GM20431 (cell line): ENCODE measurements at regions not wholly inside any gene's neighbourhood (a gene's known extent, or its start where the extent isn't known, plus 50 kb on each side); places are given as distances from the start of the nearest gene placed in this dataset.

Experiments used
- in situ Hi-C: fragments of 300-500 bp; cut with MseI, MboI; formaldehyde crosslinking; loops from one replicate; pipeline ENCODE4 v1.15.0; 2020; ENCODE audit warnings: low sequenced_read_pairs; ENCODE audit not compliant: unreplicated experiment

DNA sequence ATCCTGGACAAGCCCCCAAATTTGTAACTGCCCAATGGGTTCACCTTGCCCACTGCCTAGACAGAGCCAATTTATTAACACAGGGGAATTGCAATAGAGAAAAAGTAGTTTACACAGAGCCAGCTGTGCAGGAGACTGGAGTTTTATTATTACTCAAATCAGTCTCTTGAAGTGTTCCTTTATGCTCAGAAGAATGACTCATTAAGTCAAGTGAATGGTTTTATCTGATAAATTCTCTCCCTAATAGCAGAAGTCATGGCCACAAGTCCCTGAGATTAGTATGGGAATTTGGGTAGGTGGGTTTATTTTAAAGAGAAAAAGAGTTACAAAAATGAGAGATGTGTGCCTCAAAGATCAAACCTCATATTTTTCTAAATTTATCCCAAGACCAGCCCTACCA lies 122.8 kb upstream of the NUDT4 start:
- in situ Hi-C loops = no loop called here

DNA sequence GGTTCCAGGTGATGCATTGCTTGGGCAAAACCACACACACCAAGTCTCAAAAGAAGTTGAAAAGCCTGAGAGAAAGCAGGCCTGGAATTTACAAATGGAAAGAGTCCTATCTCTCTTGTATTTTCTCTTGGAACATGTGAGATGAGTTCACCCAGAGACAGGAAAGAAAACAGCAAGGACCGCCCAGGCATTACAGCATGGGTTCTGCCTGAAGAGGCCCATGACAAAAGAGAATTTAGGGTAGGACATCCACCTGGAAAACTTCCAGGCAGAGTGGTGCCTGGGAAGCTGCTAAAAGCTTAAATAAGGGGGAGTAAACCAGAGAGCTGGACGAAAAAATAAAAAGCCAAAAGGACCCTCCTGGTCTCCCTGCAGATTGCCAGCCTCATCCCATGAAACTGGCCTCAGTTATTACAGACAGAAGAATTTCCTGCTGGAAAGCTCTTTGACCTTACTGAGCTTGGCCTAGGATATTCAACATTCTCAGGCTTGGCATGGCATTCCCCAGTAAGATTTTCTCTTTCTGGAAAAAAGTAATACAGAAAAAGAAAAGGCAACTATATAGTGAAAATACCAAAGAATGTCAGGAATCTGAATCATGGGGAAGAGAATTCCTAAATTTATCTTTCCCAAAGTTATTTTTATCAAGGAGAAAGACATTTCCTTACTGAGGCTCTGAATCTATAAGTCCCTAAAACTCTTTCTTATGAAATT lies 121.3 kb upstream of the NUDT4 start:
- in situ Hi-C loops = no loop called here

DNA sequence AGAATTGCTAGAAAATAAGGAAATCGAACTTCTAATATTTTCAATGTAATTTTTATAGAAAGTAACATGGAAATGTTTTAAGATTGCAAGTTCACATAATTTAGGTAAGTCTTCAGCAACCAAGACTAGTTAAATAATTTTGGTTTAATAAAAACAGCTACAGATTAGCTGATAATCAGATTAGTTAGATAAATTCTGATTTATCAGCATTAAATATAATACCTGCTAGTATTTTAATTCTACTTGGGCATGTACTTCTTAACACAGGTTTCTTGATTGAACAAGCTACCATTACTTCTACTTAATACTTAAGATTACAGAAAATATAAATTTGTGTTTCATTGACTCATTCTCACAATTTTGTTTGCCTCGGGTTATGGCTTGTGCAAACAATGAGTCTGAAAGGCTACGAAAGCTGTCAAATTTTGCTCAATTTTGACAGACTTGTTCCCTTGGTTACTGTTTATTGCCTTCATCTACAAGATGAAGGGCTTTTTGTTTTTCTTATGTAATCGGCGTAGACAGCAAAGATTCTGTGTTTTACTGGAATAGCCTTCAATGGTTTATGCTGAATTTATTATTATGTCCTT lies 116.1 kb upstream of the NUDT4 start:
- in situ Hi-C loops = no loop called here

DNA sequence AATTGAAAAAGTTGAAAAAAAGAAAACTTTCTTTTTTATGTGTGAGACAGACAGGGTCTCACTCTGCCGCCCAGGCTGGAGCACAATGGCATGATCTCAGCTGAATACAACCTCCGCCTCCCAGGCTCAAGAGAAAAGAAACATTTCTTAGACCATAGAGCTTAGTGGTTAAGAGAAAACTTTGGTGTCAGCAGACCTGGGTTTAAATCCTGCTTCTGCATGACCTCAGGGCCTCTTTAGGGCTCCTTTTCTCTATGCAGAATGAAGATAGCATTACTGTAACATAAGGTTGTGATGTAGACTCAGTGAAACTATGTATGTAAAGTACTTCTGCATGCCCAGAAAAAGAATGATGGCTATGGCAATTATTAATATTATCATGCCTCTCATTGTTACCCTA lies 104.7 kb upstream of the NUDT4 start:
- in situ Hi-C loops = no loop called here

DNA sequence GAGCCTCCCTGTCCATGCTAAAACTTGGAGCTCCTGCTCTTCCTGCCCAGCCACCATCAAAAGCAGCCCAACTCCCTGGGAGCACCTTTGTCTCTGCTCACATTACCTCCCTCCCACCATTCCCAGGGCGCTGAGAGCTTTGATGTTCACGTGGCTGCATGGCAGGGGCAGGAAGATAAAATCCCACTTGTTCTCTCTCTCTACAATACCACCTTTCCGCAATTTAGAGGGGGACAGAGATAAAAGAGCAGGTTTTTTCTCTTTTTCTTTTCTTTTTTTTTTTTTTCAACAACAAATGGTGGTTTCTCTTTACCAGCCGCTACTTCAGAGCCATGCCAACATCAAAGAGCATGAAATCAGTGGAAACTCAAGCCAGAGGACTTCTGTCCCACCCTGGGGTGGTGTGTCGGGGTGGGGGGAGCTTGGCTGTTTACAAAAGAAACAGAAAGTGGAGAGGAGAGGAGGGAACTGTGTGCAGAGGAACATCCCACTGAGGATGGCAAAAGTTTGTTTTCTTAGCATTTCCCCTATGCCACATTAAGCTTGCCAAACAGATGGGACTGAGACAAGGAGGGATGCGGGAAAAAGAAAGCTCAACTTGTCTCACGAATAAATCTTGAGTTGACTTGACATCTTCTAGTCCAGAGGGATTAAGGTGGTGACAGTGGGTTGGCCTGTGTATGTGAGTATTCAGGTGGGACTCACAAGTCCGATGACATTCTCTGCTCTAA lies 103.7 kb upstream of the NUDT4 start:
- in situ Hi-C loops = no loop called here

DNA sequence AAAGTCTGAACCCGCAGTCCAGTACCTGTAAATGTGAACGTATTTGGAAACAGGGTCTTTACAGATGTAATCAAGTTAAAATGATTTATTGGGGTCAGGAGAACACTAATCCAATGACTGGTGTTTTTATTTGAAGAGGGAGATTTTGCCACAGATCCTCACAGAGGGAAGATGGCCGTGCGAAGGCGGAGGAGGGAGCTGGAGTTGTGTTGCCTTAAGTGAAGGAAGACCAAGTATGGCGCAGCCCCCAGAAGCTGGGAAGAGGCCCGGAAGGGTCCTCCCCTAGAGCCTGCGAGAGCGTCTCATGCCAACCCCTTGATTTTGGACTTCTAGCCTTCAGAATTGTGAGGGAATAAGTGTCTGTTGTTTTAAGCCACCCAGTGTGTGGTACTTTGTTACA lies 102.8 kb upstream of the NUDT4 start:
- in situ Hi-C loops = no loop called here

DNA sequence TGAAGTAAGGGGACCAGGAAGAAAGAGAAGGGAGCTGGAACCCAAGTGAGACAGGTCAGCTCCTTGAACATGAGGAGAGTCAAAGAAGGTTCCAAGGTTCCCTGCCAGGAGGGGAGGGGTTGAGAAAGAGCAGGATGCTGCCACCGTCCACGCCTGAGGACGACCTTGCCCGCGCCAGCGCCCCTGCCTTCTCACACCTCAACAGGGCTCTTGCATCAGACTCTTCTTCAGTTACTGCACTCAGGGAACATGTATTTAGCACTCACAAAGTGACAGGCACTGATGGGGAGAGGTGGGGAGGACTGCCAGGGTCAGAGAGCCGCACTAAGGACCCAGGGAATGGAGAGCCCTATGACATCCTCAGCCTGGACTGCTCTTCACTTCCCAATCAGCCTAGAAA lies 102.1 kb upstream of the NUDT4 start:
- in situ Hi-C loops = no loop called here

DNA sequence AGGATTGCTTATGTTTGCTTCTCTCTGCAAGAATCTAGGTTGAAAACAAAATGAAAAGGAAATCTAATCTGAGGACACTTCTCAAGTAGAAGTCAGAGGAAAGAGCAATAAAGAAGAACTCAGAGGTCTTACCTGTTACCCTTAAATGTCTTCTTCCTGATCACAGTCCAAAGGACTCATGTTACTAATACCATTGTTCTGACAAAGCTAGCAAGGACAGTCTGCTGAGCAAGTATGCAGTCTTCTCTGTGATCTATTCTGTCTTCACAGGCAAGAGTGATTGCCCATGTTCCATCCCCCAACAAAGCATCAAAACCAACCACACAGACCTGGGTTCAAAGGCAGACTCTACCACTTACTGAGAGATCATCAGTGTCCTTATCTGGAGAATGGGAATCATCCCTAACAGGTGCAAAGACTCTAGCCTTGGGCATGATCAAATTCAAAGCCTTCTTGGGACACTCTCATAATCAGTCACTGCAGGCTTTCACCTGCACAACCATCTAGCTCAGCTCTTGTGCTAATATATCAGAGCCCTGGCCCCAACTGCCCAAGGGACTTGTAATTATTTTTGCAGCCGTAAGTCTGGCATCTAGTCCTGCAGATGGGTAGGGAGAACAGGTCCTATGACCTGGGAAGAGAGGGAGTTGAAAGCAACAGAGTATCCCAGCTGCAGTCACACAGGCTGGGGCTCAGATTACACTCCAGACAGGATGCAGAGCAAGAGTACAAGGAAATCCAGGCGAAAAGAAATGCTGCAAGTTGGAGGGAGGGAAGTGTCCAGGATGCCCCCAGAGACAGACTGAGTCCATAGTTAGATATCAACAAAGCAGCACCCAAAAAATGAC lies 97.9 kb upstream of the NUDT4 start:
- in situ Hi-C loops = no loop called here

DNA sequence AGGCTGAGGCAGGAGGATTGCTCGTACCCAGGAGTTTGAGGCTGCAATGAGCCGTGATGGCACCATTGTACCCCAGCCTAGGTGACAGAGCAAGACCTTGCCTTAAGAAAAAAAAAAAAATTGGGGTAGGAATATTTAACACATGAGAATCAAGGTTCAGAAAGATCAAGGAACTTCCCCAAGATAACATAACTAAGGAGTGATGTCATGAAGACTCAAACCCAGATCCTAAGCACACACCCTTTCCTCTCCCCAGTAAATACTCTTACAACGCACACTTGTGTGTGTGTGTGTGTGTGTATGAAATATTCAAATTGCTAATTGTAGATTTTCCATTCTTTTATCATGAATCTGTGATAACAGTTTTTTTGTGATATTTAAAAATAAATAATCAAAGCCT lies 90.6 kb upstream of the NUDT4 start:
- in situ Hi-C loops = no loop called here

DNA sequence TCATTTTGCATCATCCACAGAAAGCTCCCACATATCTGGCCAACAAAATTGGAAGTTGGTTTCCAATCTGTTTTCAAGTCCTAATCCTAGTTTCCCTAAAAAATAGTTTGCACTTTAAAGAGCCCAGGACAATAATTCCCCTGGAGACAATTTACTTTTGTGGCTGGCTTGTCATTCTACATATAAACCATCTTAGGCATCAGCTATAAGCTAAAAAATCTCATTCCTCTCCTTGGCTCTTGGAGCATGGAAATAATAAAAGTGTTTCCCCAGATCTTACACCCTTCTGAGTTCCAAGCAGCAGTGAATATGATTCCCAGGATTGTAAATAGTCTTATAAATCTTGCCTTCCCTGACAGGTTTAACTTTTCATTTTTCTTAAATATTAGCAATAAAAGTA lies 89.1 kb upstream of the NUDT4 start:
- in situ Hi-C loops = no loop called here

DNA sequence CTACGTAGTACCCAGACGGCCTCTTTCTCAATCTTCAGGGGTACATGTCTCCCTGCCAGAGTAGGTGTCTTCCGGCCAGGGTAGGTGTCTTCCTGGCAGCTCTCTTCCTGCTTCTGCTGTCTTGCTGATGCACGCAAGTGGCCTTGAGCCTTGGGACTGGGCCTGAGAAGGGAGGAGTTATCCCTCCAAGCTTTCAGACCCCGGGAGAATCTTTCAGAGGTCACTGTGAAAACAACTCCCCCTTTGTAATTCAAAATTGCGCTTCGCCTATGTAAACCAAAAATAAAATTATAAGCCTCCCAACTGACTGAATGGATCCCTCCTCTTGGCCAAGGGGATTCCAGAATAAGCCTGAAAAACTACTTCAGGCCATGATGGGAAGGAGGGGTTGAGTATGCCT lies 87.3 kb upstream of the NUDT4 start:
- in situ Hi-C loops = no loop called here

DNA sequence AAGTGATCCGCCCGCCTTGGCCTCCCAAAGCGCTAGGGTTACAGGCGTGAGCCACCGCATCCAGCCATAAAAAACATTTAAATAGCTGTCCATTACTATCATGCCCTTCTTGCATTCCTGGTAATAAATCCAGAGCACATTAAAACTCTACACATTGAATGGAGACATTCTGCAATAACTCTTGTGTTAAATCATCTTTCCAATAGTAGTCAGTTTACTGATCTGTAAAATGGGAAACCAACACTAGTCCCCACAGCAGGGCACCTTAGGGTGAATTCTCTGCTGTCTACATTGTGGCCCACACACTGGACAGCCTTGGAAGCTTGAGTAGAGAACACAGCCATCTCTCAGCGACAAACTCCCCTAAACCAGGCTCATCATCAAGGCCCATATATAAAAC lies 85.5 kb upstream of the NUDT4 start:
- in situ Hi-C loops = no loop called here

DNA sequence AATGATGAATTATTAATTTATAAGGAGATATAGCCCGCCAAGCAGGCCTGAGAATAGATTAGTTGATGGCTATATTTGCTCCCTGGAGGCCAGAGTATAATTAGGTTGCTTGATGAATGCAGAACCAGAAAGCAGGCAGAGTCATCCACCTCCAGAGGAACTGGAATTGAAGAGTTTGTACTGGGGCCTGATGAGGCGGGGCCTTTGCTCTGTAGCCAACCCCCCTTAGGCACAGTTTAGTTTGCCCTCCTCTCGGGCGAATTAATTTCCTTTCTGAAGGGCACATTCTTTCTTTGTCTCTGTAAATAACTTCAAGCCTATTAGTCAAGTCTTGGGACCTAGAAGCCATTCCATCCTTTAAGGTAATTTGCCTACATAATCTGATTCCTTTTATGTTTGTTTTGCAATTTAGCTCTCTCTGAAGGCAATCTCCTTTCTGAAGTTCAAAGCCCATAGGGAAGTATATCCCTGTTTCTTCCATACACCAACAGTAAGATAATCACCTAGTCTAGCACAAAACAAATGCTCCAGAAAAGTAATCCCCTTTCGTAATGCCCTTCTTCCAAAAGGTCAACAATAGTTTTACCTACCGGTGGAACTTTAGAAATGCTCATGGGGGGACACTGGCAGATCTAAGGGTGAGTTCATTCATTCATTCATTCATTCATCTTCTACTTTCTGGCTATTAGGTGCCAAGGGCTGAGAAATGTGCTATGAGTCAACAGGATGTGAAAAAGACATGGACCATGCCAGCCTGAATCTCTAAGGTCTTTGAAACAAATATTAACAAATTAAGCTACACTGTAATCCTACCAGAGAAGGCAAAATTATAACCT lies 84.8 kb upstream of the NUDT4 start:
- in situ Hi-C loops = no loop called here

DNA sequence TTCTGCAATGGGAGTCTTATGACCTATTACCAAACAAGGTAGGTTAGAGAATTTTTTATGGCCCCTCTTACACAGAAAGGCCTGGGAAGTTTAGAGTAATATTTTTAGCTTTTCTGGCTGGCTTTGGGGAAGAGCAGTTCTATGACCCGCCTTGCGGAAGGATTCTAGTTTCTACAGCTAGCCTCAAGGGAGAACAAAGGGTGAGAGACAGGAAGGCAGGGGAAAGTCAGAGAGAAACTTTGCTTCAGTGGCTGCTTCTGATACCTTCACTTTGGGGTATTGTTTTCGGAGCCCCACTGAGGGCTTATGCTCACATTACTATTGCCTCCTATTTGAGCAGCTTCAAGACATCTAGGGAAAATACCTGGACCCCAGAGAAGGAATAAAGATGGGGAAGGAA lies 80.7 kb upstream of the NUDT4 start:
- in situ Hi-C loops = no loop called here

DNA sequence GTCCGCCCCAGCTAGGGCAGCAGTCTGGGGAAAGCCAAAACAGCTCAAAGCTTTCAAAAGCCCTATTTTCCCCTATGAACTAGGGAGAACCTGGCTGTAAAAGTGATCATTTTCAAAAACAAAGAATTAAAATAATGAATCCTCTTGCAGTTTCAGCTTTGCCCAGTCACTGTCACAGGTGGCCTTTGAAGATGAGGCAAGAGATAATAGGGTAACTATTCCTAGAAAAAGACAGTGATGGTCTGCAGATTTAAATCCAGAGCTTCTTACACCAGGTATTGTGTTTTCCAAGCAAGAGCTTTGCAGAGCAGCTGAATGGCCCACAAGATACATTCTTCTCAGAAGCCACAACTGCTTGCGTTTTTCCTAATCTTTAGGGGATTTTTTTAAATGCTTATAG lies 80.2 kb upstream of the NUDT4 start:
- in situ Hi-C loops = no loop called here

DNA sequence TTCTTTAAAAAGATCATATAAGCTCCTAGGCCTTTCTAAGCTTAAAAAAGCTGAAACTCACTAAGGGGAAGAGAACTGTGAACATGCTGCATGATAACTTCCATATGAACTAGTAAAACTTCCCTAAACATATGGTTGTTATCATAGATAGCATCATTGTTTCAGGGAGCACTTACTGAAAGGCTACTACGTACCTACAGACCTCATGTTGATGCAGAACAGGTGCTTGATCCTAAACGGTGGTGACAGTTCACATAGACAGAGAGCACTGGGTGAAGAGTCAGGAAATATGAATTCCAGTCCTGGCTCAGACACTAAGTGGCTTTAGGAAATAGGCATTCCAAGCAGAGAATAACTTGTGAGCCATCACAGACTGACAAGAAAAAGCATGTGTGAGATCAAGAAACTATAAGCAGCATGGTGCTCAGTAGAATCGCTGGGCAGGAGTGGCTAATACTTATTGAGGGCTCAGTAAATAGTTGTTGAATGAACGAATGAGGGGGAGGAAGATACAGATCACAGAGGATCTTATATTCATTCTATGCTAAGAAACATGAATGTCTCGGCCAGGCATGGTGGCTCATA lies 78.4 kb upstream of the NUDT4 start:
- in situ Hi-C loops = no loop called here

DNA sequence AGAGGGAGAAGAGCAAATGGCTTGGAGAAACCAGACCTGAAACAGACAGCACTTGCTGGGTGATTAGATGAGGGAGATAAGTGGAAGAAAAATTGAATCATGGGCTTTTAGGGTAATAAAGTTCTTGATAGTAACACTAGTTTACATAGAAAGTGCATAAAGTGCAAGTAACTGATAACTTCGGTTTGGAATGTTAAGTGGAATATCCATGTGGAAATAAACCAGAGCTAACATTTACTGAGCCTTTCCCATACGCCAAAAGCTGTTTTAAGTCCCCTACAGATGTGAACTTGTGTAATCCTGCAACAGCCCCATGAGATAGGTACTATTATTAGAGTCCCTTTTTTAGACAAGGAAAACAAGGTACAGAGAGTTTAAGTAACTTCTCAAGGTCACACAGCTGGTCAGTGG lies 77.1 kb upstream of the NUDT4 start:
- in situ Hi-C loops = no loop called here

DNA sequence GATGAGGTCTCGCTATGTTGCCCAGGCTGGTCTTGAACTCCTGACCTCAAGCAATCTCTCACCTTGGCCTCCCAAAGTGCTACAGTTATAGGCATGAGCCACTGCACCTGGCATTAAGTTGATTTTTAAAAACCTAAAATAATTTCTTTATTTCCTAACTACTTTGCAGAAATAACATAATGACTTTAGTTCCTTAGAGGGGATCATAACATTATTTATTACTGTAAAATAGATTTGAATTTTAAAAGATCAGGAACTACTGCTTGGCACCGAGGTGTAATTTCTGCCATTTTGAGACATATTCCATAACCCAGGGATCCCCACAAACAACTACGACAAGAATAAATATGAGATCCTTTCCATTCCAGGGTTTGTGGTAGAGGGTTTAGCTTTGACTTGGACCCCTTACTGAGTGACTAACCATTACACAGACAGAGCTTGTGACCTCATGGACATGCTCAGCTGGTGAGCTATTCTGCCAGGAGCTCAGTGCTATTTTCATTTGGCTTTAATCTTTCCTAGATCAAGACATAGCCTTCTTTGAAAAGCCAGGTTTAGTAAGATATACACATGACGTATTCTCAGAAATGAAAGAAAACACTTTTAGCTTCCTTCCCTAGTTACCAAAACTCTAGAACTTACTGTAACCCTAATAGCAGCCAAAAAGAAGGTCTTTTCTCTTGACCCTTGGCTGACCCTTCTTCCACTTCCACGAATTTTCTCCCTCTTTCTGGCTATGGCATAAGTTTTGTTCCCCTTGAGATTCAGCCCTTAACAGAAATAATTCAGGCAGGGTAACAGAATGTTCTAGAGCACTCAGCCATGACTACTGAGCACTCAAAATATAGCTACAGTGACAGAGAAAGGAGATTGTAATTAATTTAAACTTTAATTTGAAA lies 75.1 kb upstream of the NUDT4 start:
- in situ Hi-C loops = no loop called here

DNA sequence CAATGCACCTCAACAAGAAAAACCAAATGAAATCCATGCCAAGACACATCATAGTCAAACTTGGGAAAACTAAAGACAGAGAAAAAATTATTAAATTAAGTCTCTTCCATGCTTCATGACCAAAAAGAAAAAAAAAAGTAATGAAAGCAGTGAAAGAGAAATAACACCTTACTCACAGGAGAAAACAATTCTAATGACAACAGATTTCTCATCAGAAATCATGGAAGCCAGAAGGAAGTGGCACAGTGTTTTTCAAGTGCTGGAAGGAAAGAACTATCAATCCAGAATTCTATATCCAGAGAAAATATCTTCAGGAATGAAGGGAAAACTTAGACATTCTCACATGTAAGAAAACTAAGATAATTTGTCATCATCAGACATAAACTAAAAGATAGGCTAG lies 71.1 kb upstream of the NUDT4 start:
- in situ Hi-C loops = no loop called here
